ENCODE measurements at regions not wholly inside any gene's neighbourhood (a gene's known extent, or its start where the extent isn't known, plus 50 kb on each side); places are given as distances from the start of the nearest gene placed in this dataset.

GRCh38 chr7:85890244-85890811, 703.5 kb upstream of the SEMA3D start:
- DNase-seq (ENCODE audit: low read depth) = peak; percentile 24

GRCh38 chr7:85887133-85887532, 700.3 kb upstream of the SEMA3D start:
- no peak for DNase-seq (ENCODE audit: low read depth)

- no peak for DNase-seq (ENCODE audit: low read depth)
Observed at GRCh38 chr7:85882335-85882734, 695.5 kb upstream of the SEMA3D start.

- DNase-seq (ENCODE audit: low read depth) = no peak
Observed at GRCh38 chr7:85875398-85875797, 688.5 kb upstream of the SEMA3D start.

- no peak for DNase-seq (ENCODE audit: low read depth)
Observed at GRCh38 chr7:85866540-85866939, 679.7 kb upstream of the SEMA3D start.

GRCh38 chr7:85851571-85852193, 664.8 kb upstream of the SEMA3D start:
- peak; percentile 68 for DNase-seq (ENCODE audit: low read depth)

- no peak for DNase-seq (ENCODE audit: low read depth)
Observed at GRCh38 chr7:85850381-85850780, 663.5 kb upstream of the SEMA3D start.

- DNase-seq (ENCODE audit: low read depth) = peak; percentile 53
Observed at GRCh38 chr7:85840554-85840953, 653.7 kb upstream of the SEMA3D start.

- peak; percentile 68 for DNase-seq (ENCODE audit: low read depth)
Observed at GRCh38 chr7:85833066-85833465, 646.2 kb upstream of the SEMA3D start.

- DNase-seq (ENCODE audit: low read depth) = no peak
Observed at GRCh38 chr7:85830982-85831381, 644.1 kb upstream of the SEMA3D start.

- peak; percentile 21 for DNase-seq (ENCODE audit: low read depth)
Observed at GRCh38 chr7:85829817-85830432, 643.1 kb upstream of the SEMA3D start.

- DNase-seq (ENCODE audit: low read depth) = no peak
Observed at GRCh38 chr7:85829176-85829575, 642.3 kb upstream of the SEMA3D start.

- no peak for DNase-seq (ENCODE audit: low read depth)
Observed at GRCh38 chr7:85828614-85829013, 641.8 kb upstream of the SEMA3D start.

GRCh38 chr7:85823396-85824080, 636.7 kb upstream of the SEMA3D start:
- DNase-seq (ENCODE audit: low read depth) = no peak

GRCh38 chr7:85821926-85822325, 635.1 kb upstream of the SEMA3D start:
- DNase-seq (ENCODE audit: low read depth) = no peak

- DNase-seq (ENCODE audit: low read depth) = no peak
Observed at GRCh38 chr7:85820702-85821443, 634.0 kb upstream of the SEMA3D start.

GRCh38 chr7:85815526-85815925, 628.7 kb upstream of the SEMA3D start:
- DNase-seq (ENCODE audit: low read depth) = no peak

- no peak for DNase-seq (ENCODE audit: low read depth)
Observed at GRCh38 chr7:85806321-85806720, 619.5 kb upstream of the SEMA3D start.

- no peak for DNase-seq (ENCODE audit: low read depth)
Observed at GRCh38 chr7:85805656-85806055, 618.8 kb upstream of the SEMA3D start.

- no peak for DNase-seq (ENCODE audit: low read depth)
Observed at GRCh38 chr7:85805249-85805648, 618.4 kb upstream of the SEMA3D start.

- DNase-seq (ENCODE audit: low read depth) = peak; percentile 25
Observed at GRCh38 chr7:85802211-85802610, 615.4 kb upstream of the SEMA3D start.

GRCh38 chr7:85796956-85797355, 610.1 kb upstream of the SEMA3D start:
- no peak for DNase-seq (ENCODE audit: low read depth)

Data from fibroblast of gingiva (primary cell).